ENCODE measurements at regions not wholly inside any gene's neighbourhood (a gene's known extent, or its start where the extent isn't known, plus 50 kb on each side); places are given as distances from the start of the nearest gene placed in this dataset.

GRCh38 chr3:159029306-159030026 is 227.6 kb downstream of the MFSD1 start:
- no peak for TF ChIP-seq MAX (IDR thresholded peaks at IDR 0.05; ENCODE audit: low read depth, low read length)
- TF ChIP-seq POLR2A (IDR thresholded peaks at IDR 0.05; ENCODE audit: extremely low read depth, insufficient read length), result no peak
- no peak for TF ChIP-seq MYC (IDR thresholded peaks at IDR 0.05; ENCODE audit: low read depth, low read length)
- TF ChIP-seq CTCF (IDR thresholded peaks at IDR 0.05; ENCODE audit: low read depth, low read length), result no peak
- H3K4me3 ChIP-seq (ENCODE audit: low read depth, low read length), result no peak overlapping the region
- no peak for DNase-seq (ENCODE audit: low read depth)

- TF ChIP-seq POLR2A (IDR thresholded peaks at IDR 0.05; ENCODE audit: extremely low read depth, insufficient read length), result no peak
- no peak for TF ChIP-seq MAX (IDR thresholded peaks at IDR 0.05; ENCODE audit: low read depth, low read length)
- no peak for TF ChIP-seq CTCF (IDR thresholded peaks at IDR 0.05; ENCODE audit: low read depth, low read length)
- TF ChIP-seq MYC (IDR thresholded peaks at IDR 0.05; ENCODE audit: low read depth, low read length), result no peak
- H3K4me3 ChIP-seq (ENCODE audit: low read depth, low read length), result no peak overlapping the region
- no peak for DNase-seq (ENCODE audit: low read depth)
These were observed 228.3 kb downstream of the MFSD1 start for GRCh38 chr3:159030138-159030670.

- no peak for TF ChIP-seq MAX (IDR thresholded peaks at IDR 0.05; ENCODE audit: low read depth, low read length)
- TF ChIP-seq CTCF (IDR thresholded peaks at IDR 0.05; ENCODE audit: low read depth, low read length), result no peak
- TF ChIP-seq POLR2A (IDR thresholded peaks at IDR 0.05; ENCODE audit: extremely low read depth, insufficient read length), result no peak
- no peak for TF ChIP-seq MYC (IDR thresholded peaks at IDR 0.05; ENCODE audit: low read depth, low read length)
- H3K4me3 ChIP-seq (ENCODE audit: low read depth, low read length), result no peak overlapping the region
These were observed 229.2 kb downstream of the MFSD1 start for GRCh38 chr3:159030886-159031679.

GRCh38 chr3:159032311-159032710 is 230.5 kb downstream of the MFSD1 start:
- no peak for TF ChIP-seq MAX (IDR thresholded peaks at IDR 0.05; ENCODE audit: low read depth, low read length)
- no peak for TF ChIP-seq CTCF (IDR thresholded peaks at IDR 0.05; ENCODE audit: low read depth, low read length)
- TF ChIP-seq POLR2A (IDR thresholded peaks at IDR 0.05; ENCODE audit: extremely low read depth, insufficient read length), result no peak
- TF ChIP-seq MYC (IDR thresholded peaks at IDR 0.05; ENCODE audit: low read depth, low read length), result no peak
- no peak for DNase-seq (ENCODE audit: low read depth)
- H3K4me3 ChIP-seq (ENCODE audit: low read depth, low read length), result no peak overlapping the region

More at GRCh38 chr3:159030886-159031679, 229.2 kb downstream of the MFSD1 start:
- DNase-seq (ENCODE audit: low read depth), result no peak

- no peak overlapping the region for H3K4me3 ChIP-seq (ENCODE audit: low read depth, low read length)
- TF ChIP-seq MAX (IDR thresholded peaks at IDR 0.05; ENCODE audit: low read depth, low read length) (no peak), CTCF (IDR thresholded peaks at IDR 0.05; ENCODE audit: low read depth, low read length) (no peak), POLR2A (IDR thresholded peaks at IDR 0.05; ENCODE audit: extremely low read depth, insufficient read length) (no peak), MYC (IDR thresholded peaks at IDR 0.05; ENCODE audit: low read depth, low read length) (no peak)
- DNase-seq (ENCODE audit: low read depth), result no peak
These were observed 236.6 kb downstream of the MFSD1 start for GRCh38 chr3:159038405-159038804.

Data from NB4 (cell line).